HepG2 (cell line): ENCODE measurements at regions not wholly inside any gene's neighbourhood (a gene's known extent, or its start where the extent isn't known, plus 50 kb on each side); places are given as distances from the start of the nearest gene placed in this dataset.

ENCODE experiments used
- ATAC-seq: fragments of 200-7000 bp; cut with Tn5 transposase; 3 replicates; pipeline ENCODE4 v1.9.1; 2020; ENCODE audit warnings: mild to moderate bottlenecking, moderate library complexity
- BruUV-seq: library from RNA; stranded (reverse); fragments of 400-500 nt; replicated peaks from 2 replicates; lab custom pipeline; 2021; lab: Mats Ljungman, UMichigan
- CTCF ChIA-PET: fragments of 300-600 bp; formaldehyde crosslinking; extraction: SDS; loops from one replicate; lab custom pipeline; 2021; ENCODE audit warnings: low total read pairs, inconsistent platforms, low intra/inter-chr PET ratio; lab: Yijun Ruan, JAX
- POLR2A ChIA-PET: fragments of 350-600 bp; sonication (Branson Sonifier 250); formaldehyde crosslinking; loops from one replicate; lab custom pipeline; 2020; ENCODE audit warnings: antibody characterized with exemption, inconsistent platforms; lab: Yijun Ruan, JAX
- DNase-seq: peaks from one replicate; pipeline ENCODE4 v3.0.0-alpha.2; 2015; ENCODE audit warnings: low spot score
- FAIRE-seq: peaks from 3 replicates; lab custom pipeline; 2011; peaks lifted over from hg19 to GRCh38; lab: Jason Lieb, UNC
- H2AFZ ChIP-seq: one replicate; pipeline ENCODE4 v1.6.1; 2011; ENCODE audit warnings: low read length, inconsistent platforms
- H3K27ac ChIP-seq: fragments of 300-600 bp; 3 replicates; pipeline ENCODE4 v1.8.0; 2011; ENCODE audit warnings: mixed run types, mild to moderate bottlenecking, mixed read lengths, low read length, inconsistent platforms; ENCODE audit not compliant: insufficient read depth; ENCODE audit errors: extremely low read length
- H3K27me3 ChIP-seq, 2 experiments: fragments of 200-600 bp in 1 of 2; 2 replicates in 1 of 2; 3 replicates in 1 of 2; pipeline versions ENCODE4 v1.6.0 to v1.8.0; 2011; ENCODE audit warnings: low read length in 2 of 2, mild to moderate bottlenecking in 2 of 2, moderate library complexity in 2 of 2, inconsistent platforms in 1 of 2; ENCODE audit not compliant: insufficient read depth in 2 of 2, control insufficient read depth in 1 of 2
- H3K36me3 ChIP-seq, 2 experiments: fragments of 200-600 bp in 1 of 2; replicated peaks in 1 of 2; 2 replicates in 1 of 2; 3 replicates in 1 of 2; pipeline versions ENCODE4 v1.5.1 to v1.8.0; 2011; ENCODE audit warnings: low read length in 2 of 2, inconsistent platforms in 1 of 2; ENCODE audit not compliant: insufficient read depth in 2 of 2, control insufficient read depth in 1 of 2
- H3K4me1 ChIP-seq: 2 replicates; pipeline ENCODE4 v1.5.1; 2012; ENCODE audit warnings: low read length, inconsistent platforms; ENCODE audit not compliant: insufficient read depth
- H3K4me2 ChIP-seq: 2 replicates; pipeline ENCODE4 v1.6.0; 2011; ENCODE audit warnings: low read depth, low read length, inconsistent platforms
- H3K4me3 ChIP-seq, 3 experiments: fragments of 200-600 bp in 1 of 3; sonication (generic), shearing (Covaris generic) in 1 of 3; replicated peaks in 1 of 3; 2 replicates each; pipeline ENCODE4 v1.5.1; 2011 to 2016; ENCODE audit warnings: low read length in 3 of 3, inconsistent platforms in 2 of 3, low read depth in 2 of 3, mild to moderate bottlenecking in 2 of 3, control low read depth in 1 of 3, mixed read lengths in 1 of 3; ENCODE audit not compliant: insufficient read depth in 1 of 3
- H3K79me2 ChIP-seq: one replicate; pipeline ENCODE4 v1.6.1; 2011; ENCODE audit warnings: low read length, inconsistent platforms; ENCODE audit not compliant: insufficient read depth
- H3K9ac ChIP-seq: 2 replicates; pipeline ENCODE4 v1.6.0; 2011; ENCODE audit warnings: mild to moderate bottlenecking, low read depth, low read length, inconsistent platforms; ENCODE audit not compliant: insufficient read depth
- H3K9me3 ChIP-seq: 2 replicates; pipeline ENCODE4 v1.5.1; 2012; ENCODE audit warnings: mild to moderate bottlenecking, low read length
- H4K20me1 ChIP-seq: 2 replicates; pipeline ENCODE4 v1.6.0; 2011; ENCODE audit warnings: inconsistent platforms, mild to moderate bottlenecking, low read length, moderate library complexity; ENCODE audit not compliant: insufficient read depth
- DZIP1 ChIP-seq: sonication (generic); formaldehyde crosslinking; IDR thresholded peaks from 2 replicates; pipeline ENCODE4 v1.5.0; 2020; ENCODE audit warnings: mild to moderate bottlenecking, missing genetic modification reagents
- NONO ChIP-seq, 2 experiments: fragments of 450-650 bp in 1 of 2; sonication (generic) in 1 of 2; formaldehyde crosslinking in 1 of 2; IDR thresholded peaks in 1 of 2; conservative IDR thresholded peaks in 1 of 2; 2 replicates each; pipeline versions ENCODE4 v1.6.1 to v1.8.0; 2017 to 2022; ENCODE audit warnings: mild to moderate bottlenecking in 1 of 2, missing genetic modification reagents in 1 of 2, moderate library complexity in 1 of 2
- XRCC5 ChIP-seq: fragments of 200-400 bp; formaldehyde crosslinking; optimal IDR thresholded peaks from 2 replicates; pipeline ENCODE3; 2017; ENCODE audit warnings: mild to moderate bottlenecking, low read length
- YY1 ChIP-seq: IDR thresholded peaks from 2 replicates; pipeline ENCODE4 v1.6.1; 2011; ENCODE audit warnings: low read length, low read depth, moderate library complexity, mild to moderate bottlenecking; ENCODE audit not compliant: insufficient read depth, insufficient replicate concordance
- ZXDC ChIP-seq: sonication (generic); formaldehyde crosslinking; IDR thresholded peaks from 2 replicates; pipeline ENCODE4 v1.5.0; 2020; ENCODE audit warnings: mild to moderate bottlenecking, missing genetic modification reagents
- WGBS: methylation state at CpG from one replicate; pipeline ENCODE4 v1.1.6; 2017; ENCODE audit warnings: low lambda C conversion rate; 5-methylcytosine and 5-hydroxymethylcytosine counted together
- in situ Hi-C: cut with HindIII; loops from 2 replicates; pipeline ENCODE4 v1.10.0; 2017; ENCODE audit warnings: low pct_unique_long_range_greater_than_20kb; ENCODE audit not compliant: extremely low pct_ligation_motif_present
- intact Hi-C: fragments of 100-400 bp; cut with micrococcal nuclease; formaldehyde crosslinking; loops from one replicate; pipeline ENCODE4 v1.10.0; 2022; ENCODE audit not compliant: unreplicated experiment

GRCh38 chr6:21850691-21851090 lies 257.1 kb downstream of the SOX4 start:
- DNase-seq: no peak
- TF ChIP-seq ZXDC (no peak), NONO (IDR thresholded peaks at IDR 0.05) (no peak), NONO (CRISPR knock-in tag; conservative IDR thresholded peaks at IDR 0.05) (no peak), YY1 (no peak), DZIP1 (no peak), XRCC5 (no peak)

More at GRCh38 chr6:21850691-21851090, 257.1 kb downstream of the SOX4 start:
- WGBS: 0% methylated on average over 1 of the region's 1 CpG
- no TSS peak for BruUV-seq
- in situ Hi-C loops (no loop called here), intact Hi-C loops (no loop called here)
- Histone ChIP-seq H3K9me3 (no peaks in the 10 kb centered on the region), H3K27ac (no peak overlapping the region), H3K27me3 (no peaks in the 10 kb centered on the region), H4K20me1 (no peaks in the 10 kb centered on the region), H3K4me1 (peaks cover 12% of the 10 kb centered on the region), H3K79me2 (no peaks in the 10 kb centered on the region), H3K4me3 (no peak overlapping the region), H3K9ac (no peak overlapping the region), H3K36me3 (no peaks in the 10 kb centered on the region), H2AFZ (no peak overlapping the region), H3K4me2 (no peak overlapping the region)
- CTCF ChIA-PET: no interaction called here
- POLR2A ChIA-PET: no interaction called here
- ATAC-seq (no peak), FAIRE-seq (no peak)
